ENCODE measurements at regions not wholly inside any gene's neighbourhood (a gene's known extent, or its start where the extent isn't known, plus 50 kb on each side); places are given as distances from the start of the nearest gene placed in this dataset.

GRCh38 chr6:122258839-122259238 lies 140.6 kb upstream of the HSF2 start:
- TF ChIP-seq CTCF (IDR thresholded peaks at IDR 0.05) (no peak), ZFX (IDR thresholded peaks at IDR 0.05; ENCODE audit: borderline replicate concordance) (no peak)
